ENCODE measurements at regions not wholly inside any gene's neighbourhood (a gene's known extent, or its start where the extent isn't known, plus 50 kb on each side); places are given as distances from the start of the nearest gene placed in this dataset.

- TF ChIP-seq, protein P1, sequence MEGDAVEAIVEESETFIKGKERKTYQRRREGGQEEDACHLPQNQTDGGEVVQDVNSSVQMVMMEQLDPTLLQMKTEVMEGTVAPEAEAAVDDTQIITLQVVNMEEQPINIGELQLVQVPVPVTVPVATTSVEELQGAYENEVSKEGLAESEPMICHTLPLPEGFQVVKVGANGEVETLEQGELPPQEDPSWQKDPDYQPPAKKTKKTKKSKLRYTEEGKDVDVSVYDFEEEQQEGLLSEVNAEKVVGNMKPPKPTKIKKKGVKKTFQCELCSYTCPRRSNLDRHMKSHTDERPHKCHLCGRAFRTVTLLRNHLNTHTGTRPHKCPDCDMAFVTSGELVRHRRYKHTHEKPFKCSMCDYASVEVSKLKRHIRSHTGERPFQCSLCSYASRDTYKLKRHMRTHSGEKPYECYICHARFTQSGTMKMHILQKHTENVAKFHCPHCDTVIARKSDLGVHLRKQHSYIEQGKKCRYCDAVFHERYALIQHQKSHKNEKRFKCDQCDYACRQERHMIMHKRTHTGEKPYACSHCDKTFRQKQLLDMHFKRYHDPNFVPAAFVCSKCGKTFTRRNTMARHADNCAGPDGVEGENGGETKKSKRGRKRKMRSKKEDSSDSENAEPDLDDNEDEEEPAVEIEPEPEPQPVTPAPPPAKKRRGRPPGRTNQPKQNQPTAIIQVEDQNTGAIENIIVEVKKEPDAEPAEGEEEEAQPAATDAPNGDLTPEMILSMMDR (IDR thresholded peaks at IDR 0.05; ENCODE audit: low read depth, low read length, poor library complexity, severe bottlenecking), result no peak
- TF ChIP-seq EZH2phosphoT487 (IDR thresholded peaks at IDR 0.05; ENCODE audit: borderline replicate concordance, low read length), result no peak
Measured at GRCh38 chr20:25864326-25864962, 167.8 kb upstream of the ZNF337 start.
